NCI-H460 (cell line): ENCODE measurements at regions not wholly inside any gene's neighbourhood (a gene's known extent, or its start where the extent isn't known, plus 50 kb on each side); places are given as distances from the start of the nearest gene placed in this dataset.

Source experiments
- DNase-seq: peaks from one replicate; pipeline ENCODE4 v3.0.0-alpha.2; 2016; ENCODE audit warnings: low read depth; ENCODE audit errors: extremely low read depth

- no peak for DNase-seq
These were observed 141.0 kb downstream of the PTPN11 start for GRCh38 chr12:112559784-112560183.

- no peak for DNase-seq
These were observed 145.5 kb downstream of the PTPN11 start for GRCh38 chr12:112564160-112564784.

GRCh38 chr12:112568641-112569040 lies 149.9 kb downstream of the PTPN11 start:
- DNase-seq, result no peak

GRCh38 chr12:112570096-112570495 lies 151.3 kb downstream of the PTPN11 start:
- no peak for DNase-seq

GRCh38 chr12:112573141-112573540 lies 154.4 kb downstream of the PTPN11 start:
- DNase-seq, result no peak

GRCh38 chr12:112574896-112575558 lies 156.3 kb downstream of the PTPN11 start:
- DNase-seq, result no peak

GRCh38 chr12:112575559-112576067 lies 156.9 kb downstream of the PTPN11 start:
- DNase-seq, result no peak

GRCh38 chr12:112577473-112578329 lies 159.0 kb downstream of the PTPN11 start:
- no peak for DNase-seq

- peak; percentile 62 for DNase-seq
These were observed 165.5 kb downstream of the PTPN11 start for GRCh38 chr12:112584266-112584722.

GRCh38 chr12:112586148-112586783 lies 167.5 kb downstream of the PTPN11 start:
- DNase-seq, result no peak

GRCh38 chr12:112589275-112589674 lies 170.5 kb downstream of the PTPN11 start:
- no peak for DNase-seq

- no peak for DNase-seq
These were observed 171.5 kb downstream of the PTPN11 start for GRCh38 chr12:112590281-112590680.

- no peak for DNase-seq
These were observed 172.7 kb downstream of the PTPN11 start for GRCh38 chr12:112591488-112591887.

GRCh38 chr12:112595410-112595809 lies 176.7 kb downstream of the PTPN11 start:
- no peak for DNase-seq

GRCh38 chr12:112597986-112598385 lies 179.2 kb downstream of the PTPN11 start:
- no peak for DNase-seq

- DNase-seq, result no peak
These were observed 179.9 kb downstream of the PTPN11 start for GRCh38 chr12:112598626-112599025.

GRCh38 chr12:112599871-112600270 lies 181.1 kb downstream of the PTPN11 start:
- no peak for DNase-seq

GRCh38 chr12:112602150-112602549 lies 183.4 kb downstream of the PTPN11 start:
- no peak for DNase-seq

GRCh38 chr12:112606611-112607365 lies 184.8 kb upstream of the RPH3A start:
- DNase-seq, result no peak

- no peak for DNase-seq
These were observed 184.1 kb upstream of the RPH3A start for GRCh38 chr12:112607427-112607826.
